IPS-NIHi7 (cell line): ENCODE measurements at regions not wholly inside any gene's neighbourhood (a gene's known extent, or its start where the extent isn't known, plus 50 kb on each side); places are given as distances from the start of the nearest gene placed in this dataset.

Source experiments
- DNase-seq: peaks from one replicate; pipeline ENCODE4 v3.0.0; 2012; ENCODE audit warnings: mixed read lengths; ENCODE audit errors: extremely low spot score

- no peak for DNase-seq
These were observed 198.9 kb upstream of the LPP start for GRCh38 chr3:187954873-187955586.

GRCh38 chr3:187955587-187955952 is 198.4 kb upstream of the LPP start:
- DNase-seq: no peak

- no peak for DNase-seq
These were observed 196.8 kb upstream of the LPP start for GRCh38 chr3:187957165-187957581.

- DNase-seq: no peak
These were observed 196.4 kb upstream of the LPP start for GRCh38 chr3:187957582-187957981.

GRCh38 chr3:187958432-187959003 is 195.4 kb upstream of the LPP start:
- DNase-seq: no peak

GRCh38 chr3:187960820-187961219 is 193.1 kb upstream of the LPP start:
- DNase-seq: no peak

DNA sequence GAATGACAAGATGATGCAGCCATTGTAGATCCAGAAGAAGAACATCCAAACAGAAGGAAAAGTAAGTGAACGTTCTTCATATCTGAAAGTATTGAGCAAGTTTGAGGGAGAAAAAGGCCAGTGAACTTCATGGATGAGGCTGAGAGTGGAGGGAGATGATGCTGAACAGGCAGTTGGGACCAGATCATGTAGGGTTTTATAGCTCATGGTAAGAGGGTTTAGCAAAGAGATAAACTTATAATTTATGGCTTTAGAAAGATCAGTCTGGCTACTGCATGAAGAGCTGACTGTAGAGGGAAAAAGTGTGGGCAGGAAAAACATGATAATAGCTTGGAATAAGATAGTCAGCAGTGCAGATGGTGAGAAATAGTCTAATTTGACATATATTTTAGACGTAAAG is 192.6 kb upstream of the LPP start:
- no peak for DNase-seq

GRCh38 chr3:187963003-187963676 is 190.8 kb upstream of the LPP start:
- DNase-seq: no peak

- DNase-seq: no peak
These were observed 190.1 kb upstream of the LPP start for GRCh38 chr3:187963677-187964385.

GRCh38 chr3:187964760-187965159 is 189.2 kb upstream of the LPP start:
- DNase-seq: no peak

DNA sequence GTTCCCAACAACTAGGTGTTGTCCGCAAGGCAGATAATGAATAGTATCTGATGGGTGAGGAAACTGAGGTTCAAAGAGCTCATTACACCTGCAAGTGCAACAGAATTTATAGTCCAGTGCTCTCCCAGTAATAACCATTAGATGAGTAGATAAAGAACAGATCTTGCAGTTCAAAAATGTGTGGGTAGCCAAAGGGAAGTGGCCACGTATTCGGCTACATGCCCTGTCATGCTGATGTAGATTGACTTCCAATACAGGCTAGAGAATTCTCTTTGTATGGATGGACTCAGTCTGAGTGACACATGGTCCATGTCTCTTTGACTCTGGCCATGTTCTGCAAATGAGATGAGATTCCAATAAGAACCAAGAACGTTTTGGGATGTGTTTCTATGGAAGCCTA is 187.9 kb upstream of the LPP start:
- DNase-seq: no peak

- no peak for DNase-seq
These were observed 187.1 kb upstream of the LPP start for GRCh38 chr3:187966636-187967406.

- no peak for DNase-seq
These were observed 186.0 kb upstream of the LPP start for GRCh38 chr3:187967993-187968392.

GRCh38 chr3:187968883-187969580 is 184.9 kb upstream of the LPP start:
- DNase-seq: no peak

DNA sequence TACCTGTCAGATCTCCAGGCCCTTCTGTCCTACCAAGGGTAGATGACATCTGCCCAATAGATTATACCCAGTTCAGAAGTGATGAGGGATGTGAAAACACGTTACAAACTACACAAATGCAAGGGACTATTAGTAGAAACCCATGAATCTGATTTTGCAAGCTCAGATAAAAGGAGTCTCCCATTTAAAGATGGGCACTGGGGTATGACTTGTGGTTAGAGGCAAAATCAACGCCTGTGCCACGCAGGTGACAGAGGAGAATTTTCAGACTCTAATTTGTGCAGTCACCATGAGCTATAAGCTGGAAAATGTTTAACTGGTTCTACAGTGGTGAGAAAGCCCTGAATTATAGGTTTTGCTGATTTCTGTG is 184.4 kb upstream of the LPP start:
- no peak for DNase-seq

DNA sequence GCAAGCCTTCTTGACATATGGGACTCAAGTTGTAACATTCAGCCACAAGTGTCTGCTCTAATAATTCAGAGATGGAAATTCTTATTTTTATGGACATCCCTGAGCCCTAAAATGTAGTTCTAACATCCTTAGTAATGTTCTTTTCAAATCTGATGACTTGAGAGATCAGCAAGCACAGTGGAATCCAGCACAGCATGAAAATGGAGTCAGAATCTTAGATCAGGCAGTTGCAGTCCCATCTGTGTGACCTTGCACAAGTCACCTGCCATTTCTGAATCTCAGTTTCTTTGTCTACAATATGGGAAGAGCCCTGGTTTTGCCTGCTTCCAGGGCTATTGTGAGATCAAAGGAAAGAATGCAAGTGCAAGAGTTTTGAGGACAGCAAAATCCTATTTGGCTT is 183.9 kb upstream of the LPP start:
- no peak for DNase-seq

GRCh38 chr3:187971629-187972028 is 182.3 kb upstream of the LPP start:
- no peak for DNase-seq

- DNase-seq: no peak
These were observed 181.5 kb upstream of the LPP start for GRCh38 chr3:187972454-187972853.

GRCh38 chr3:187973977-187974870 is 179.7 kb upstream of the LPP start:
- DNase-seq: no peak

GRCh38 chr3:187974871-187975271 is 179.1 kb upstream of the LPP start:
- DNase-seq: no peak
